H9 (cell line): ENCODE measurements at regions not wholly inside any gene's neighbourhood (a gene's known extent, or its start where the extent isn't known, plus 50 kb on each side); places are given as distances from the start of the nearest gene placed in this dataset.
"Not testable (repeated sequence)": the region's sequence is repeated elsewhere in the genome, so short reads cannot be mapped to it uniquely, and the experiment has no call there.

Experiments used
- DNase-seq: peaks from one replicate; pipeline ENCODE4 v3.0.0-alpha.2; 2017
- H2AFZ ChIP-seq: one replicate; pipeline ENCODE4 v1.6.1; 2013; ENCODE audit warnings: mild to moderate bottlenecking, low read length, control low read depth, moderate library complexity
- H2AK5ac ChIP-seq: 2 replicates; pipeline ENCODE4 v1.6.1; 2013; ENCODE audit warnings: low read length, control low read depth, mixed read lengths; ENCODE audit not compliant: insufficient read length
- H2BK120ac ChIP-seq: one replicate; pipeline ENCODE4 v1.6.1; 2013; ENCODE audit warnings: low read depth, mild to moderate bottlenecking, low read length, control low read depth, inconsistent platforms; ENCODE audit not compliant: poor library complexity, severe bottlenecking
- H2BK12ac ChIP-seq: 2 replicates; pipeline ENCODE4 v1.6.1; 2013; ENCODE audit warnings: low read length, control low read depth, mixed read lengths, low read depth; ENCODE audit not compliant: insufficient read length
- H2BK15ac ChIP-seq: 2 replicates; pipeline ENCODE4 v1.6.1; 2013; ENCODE audit warnings: low read depth, low read length, control low read depth
- H2BK20ac ChIP-seq: one replicate; pipeline ENCODE4 v1.6.1; 2013; ENCODE audit warnings: low read depth, mild to moderate bottlenecking, low read length, control low read depth, inconsistent platforms; ENCODE audit not compliant: poor library complexity, severe bottlenecking
- H2BK5ac ChIP-seq: 2 replicates; pipeline ENCODE4 v1.6.1; 2013; ENCODE audit warnings: low read length, control low read depth, mixed read lengths; ENCODE audit not compliant: insufficient read length
- H3K14ac ChIP-seq: 2 replicates; pipeline ENCODE4 v1.6.1; 2013; ENCODE audit warnings: low read length, control low read depth; ENCODE audit not compliant: insufficient read depth
- H3K18ac ChIP-seq: 2 replicates; pipeline ENCODE4 v1.6.1; 2013; ENCODE audit warnings: low read depth, mild to moderate bottlenecking, mixed read lengths, low read length, control low read depth; ENCODE audit not compliant: insufficient read length
- H3K23ac ChIP-seq: 2 replicates; pipeline ENCODE4 v1.6.1; 2013; ENCODE audit warnings: low read length, control low read depth, mixed read lengths, low read depth; ENCODE audit not compliant: insufficient read length
- H3K23me2 ChIP-seq: 2 replicates; pipeline ENCODE4 v1.6.1; 2013; ENCODE audit warnings: low read depth, mild to moderate bottlenecking, mixed read lengths, low read length, control low read depth; ENCODE audit not compliant: insufficient read length, poor library complexity, severe bottlenecking
- H3K27ac ChIP-seq: 2 replicates; pipeline ENCODE4 v1.5.1; 2013; ENCODE audit warnings: low read length, control low read depth, mixed read lengths, low read depth; ENCODE audit not compliant: insufficient read length
- H3K27me3 ChIP-seq: 2 replicates; pipeline ENCODE4 v1.6.1; 2013; ENCODE audit warnings: low read length, control low read depth, inconsistent platforms; ENCODE audit not compliant: insufficient read depth
- H3K4ac ChIP-seq: 2 replicates; pipeline ENCODE4 v1.6.1; 2013; ENCODE audit warnings: low read depth, mild to moderate bottlenecking, control low read depth, inconsistent platforms, low read length, moderate library complexity
- H3K4me1 ChIP-seq: 2 replicates; pipeline ENCODE4 v1.6.1; 2013; ENCODE audit warnings: low read length, control low read depth, inconsistent platforms; ENCODE audit not compliant: insufficient read depth
- H3K4me2 ChIP-seq: 2 replicates; pipeline ENCODE4 v1.6.1; 2013; ENCODE audit warnings: low read length, control low read depth, mixed read lengths; ENCODE audit not compliant: insufficient read length, insufficient read depth
- H3K56ac ChIP-seq: 2 replicates; pipeline ENCODE4 v1.6.1; 2013; ENCODE audit warnings: low read depth, mild to moderate bottlenecking, mixed read lengths, low read length, control low read depth; ENCODE audit not compliant: insufficient read length
- H3K79me1 ChIP-seq: 2 replicates; pipeline ENCODE4 v1.6.1; 2013; ENCODE audit warnings: low read depth, mild to moderate bottlenecking, moderate library complexity, low read length, control low read depth, inconsistent platforms; ENCODE audit not compliant: insufficient read depth, poor library complexity, severe bottlenecking
- H3K79me2 ChIP-seq: 2 replicates; pipeline ENCODE4 v1.6.1; 2013; ENCODE audit warnings: low read length, control low read depth, inconsistent platforms; ENCODE audit not compliant: insufficient read depth
- H3K9ac ChIP-seq: 2 replicates; pipeline ENCODE4 v1.6.1; 2013; ENCODE audit warnings: low read length, control low read depth, mixed read lengths; ENCODE audit not compliant: insufficient read length; ENCODE audit errors: extremely low read depth
- H3K9me3 ChIP-seq: one replicate; pipeline ENCODE4 v1.6.1; 2013; ENCODE audit warnings: low read depth, low read length, inconsistent platforms; ENCODE audit not compliant: control insufficient read depth
- H3T11ph ChIP-seq: one replicate; pipeline ENCODE4 v1.6.1; 2013; ENCODE audit warnings: mild to moderate bottlenecking, low read length, control low read depth, inconsistent platforms
- H4K20me1 ChIP-seq: one replicate; pipeline ENCODE4 v1.6.1; 2013; ENCODE audit not compliant: control insufficient read depth, insufficient read length, insufficient read depth
- H4K5ac ChIP-seq: 2 replicates; pipeline ENCODE4 v1.6.1; 2013; ENCODE audit warnings: low read depth, mild to moderate bottlenecking, mixed read lengths, low read length, control low read depth; ENCODE audit not compliant: insufficient read length
- H4K8ac ChIP-seq: replicated peaks from 2 replicates; pipeline ENCODE4 v1.6.1; 2013; ENCODE audit warnings: low read length, control low read depth, mixed read lengths, low read depth; ENCODE audit not compliant: insufficient read length
- H4K91ac ChIP-seq: 2 replicates; pipeline ENCODE4 v1.6.1; 2013; ENCODE audit warnings: low read depth, mild to moderate bottlenecking, moderate library complexity, mixed read lengths, low read length, control low read depth; ENCODE audit not compliant: insufficient read length
- H3K27ac Mint-ChIP-seq, 3 experiments: 2 replicates in 2 of 3; 3 replicates in 1 of 3; pipeline ENCODE4 v1.8.0; 2020 to 2021; ENCODE audit warnings: mixed read lengths in 3 of 3, mild to moderate bottlenecking in 1 of 3, moderate library complexity in 1 of 3
- H3K27me3 Mint-ChIP-seq: 2 replicates; pipeline ENCODE4 v1.8.0; 2021; ENCODE audit warnings: low read depth, mild to moderate bottlenecking, moderate library complexity, mixed read lengths
- H3K36me3 Mint-ChIP-seq, 3 experiments: 2 replicates in 2 of 3; 3 replicates in 1 of 3; pipeline ENCODE4 v1.8.0; 2020 to 2021; ENCODE audit warnings: low read depth in 3 of 3, mixed read lengths in 3 of 3; ENCODE audit not compliant: insufficient read depth in 1 of 3
- H3K4me1 Mint-ChIP-seq, 2 experiments: 2 replicates each; pipeline ENCODE4 v1.8.0; 2020; ENCODE audit warnings: mixed read lengths in 2 of 2
- H3K4me3 Mint-ChIP-seq, 2 experiments: 2 replicates in 1 of 2; 3 replicates in 1 of 2; pipeline ENCODE4 v1.8.0; 2020 to 2021; ENCODE audit warnings: mild to moderate bottlenecking in 2 of 2, mixed read lengths in 2 of 2, moderate library complexity in 1 of 2
- H3K9me3 Mint-ChIP-seq, 2 experiments: 2 replicates in 1 of 2; 3 replicates in 1 of 2; pipeline ENCODE4 v1.8.0; 2020; ENCODE audit warnings: mild to moderate bottlenecking in 2 of 2, mixed read lengths in 2 of 2, moderate library complexity in 1 of 2
- WGBS: extraction: QIAGEN DNeasy Blood & Tissue Kit; methylation state at CpG from one replicate; pipeline ENCODE4 v1.1.7; 2013; ENCODE audit warnings: missing lambda C conversion rate, low lambda C conversion rate, mixed read lengths; ENCODE audit not compliant: insufficient read length; ENCODE audit errors: extremely low coverage; 5-methylcytosine and 5-hydroxymethylcytosine counted together

GRCh38 chr1:120617493-120617892, 106.3 kb upstream of the NBPF26 start:
- not testable (repeated sequence) for H4K5ac ChIP-seq, H3K27ac Mint-ChIP-seq, H3K18ac ChIP-seq, H3K9me3 ChIP-seq, H4K8ac ChIP-seq, H3K36me3 Mint-ChIP-seq, H3K4me2 ChIP-seq, H4K20me1 ChIP-seq, H2BK15ac ChIP-seq, H2BK5ac ChIP-seq, H3K14ac ChIP-seq, H2BK12ac ChIP-seq, H3K79me1 ChIP-seq, H3K27me3 Mint-ChIP-seq, H3K4me3 Mint-ChIP-seq, H3K27ac ChIP-seq, H3K23ac ChIP-seq, H3K9me3 Mint-ChIP-seq, H3T11ph ChIP-seq, H3K4me1 ChIP-seq, H4K91ac ChIP-seq, H2BK20ac ChIP-seq, H3K27me3 ChIP-seq, H3K4ac ChIP-seq, H3K79me2 ChIP-seq, H2BK120ac ChIP-seq, H3K23me2 ChIP-seq, H3K4me1 Mint-ChIP-seq, H2AK5ac ChIP-seq, H3K56ac ChIP-seq, H3K9ac ChIP-seq, H2AFZ ChIP-seq, DNase-seq
- no CpG with 5 or more reads among the region's 3 CpGs for WGBS

- not testable (repeated sequence) for H3K4me2 ChIP-seq, H3K79me2 ChIP-seq, H2AK5ac ChIP-seq, H3K9me3 ChIP-seq, H3K4ac ChIP-seq, H3K27me3 ChIP-seq, H3K27ac ChIP-seq, H2AFZ ChIP-seq, H2BK12ac ChIP-seq, H2BK20ac ChIP-seq, H2BK15ac ChIP-seq, H2BK120ac ChIP-seq, H3T11ph ChIP-seq, H3K18ac ChIP-seq, H2BK5ac ChIP-seq, DNase-seq, H4K91ac ChIP-seq, H3K79me1 ChIP-seq, H3K23me2 ChIP-seq, H3K4me1 ChIP-seq, H3K23ac ChIP-seq, H4K20me1 ChIP-seq, H3K27me3 Mint-ChIP-seq, H3K14ac ChIP-seq, H3K9ac ChIP-seq, H3K4me1 Mint-ChIP-seq, H3K4me3 Mint-ChIP-seq, H4K5ac ChIP-seq, H3K56ac ChIP-seq, H3K27ac Mint-ChIP-seq, H4K8ac ChIP-seq, H3K36me3 Mint-ChIP-seq, H3K9me3 Mint-ChIP-seq
- no CpG with 5 or more reads among the region's 25 CpGs for WGBS
Observed at GRCh38 chr1:120619867-120620692, 103.7 kb upstream of the NBPF26 start.
